ENCODE measurements at regions not wholly inside any gene's neighbourhood (a gene's known extent, or its start where the extent isn't known, plus 50 kb on each side); places are given as distances from the start of the nearest gene placed in this dataset.

GRCh38 chr6:48057601-48058000 lies 53.4 kb downstream of the PTCHD4 start:
- ChIA-PET CTCF (no interaction called here), POLR2A (ENCODE audit: unreplicated experiment) (no interaction called here)
- intact Hi-C loops (cut with micrococcal nuclease; ENCODE audit: unreplicated experiment): no loop called here
- H3K4me3 ChIP-seq: no peak overlapping the region
- H3K9me3 ChIP-seq (ENCODE audit: insufficient read depth, low read depth): no peaks in the 10 kb centered on the region
- H3K4me2 ChIP-seq: no peak overlapping the region
- no TSS peak for BruUV-seq (replicated peaks)
- no peaks in the 10 kb centered on the region for H3K27me3 ChIP-seq (ENCODE audit: insufficient read depth, low read depth)
- H3K9me2 ChIP-seq (ENCODE audit: insufficient read depth): no peaks in the 10 kb centered on the region
- no peaks in the 10 kb centered on the region for H3F3A ChIP-seq (ENCODE audit: insufficient read depth, low read depth)
- H3K27ac ChIP-seq: no peak overlapping the region
- no peaks in the 10 kb centered on the region for H3K36me3 ChIP-seq (ENCODE audit: low read depth)
- H3K4me1 ChIP-seq (replicated peaks; ENCODE audit: insufficient read depth): no peaks in the 10 kb centered on the region
- DNase-seq: no peak
- no peaks in the 10 kb centered on the region for H3K79me2 ChIP-seq (ENCODE audit: low read depth)
- no peaks in the 10 kb centered on the region for H4K20me1 ChIP-seq (ENCODE audit: insufficient read depth)
- no peak overlapping the region for H2AFZ ChIP-seq
- TF ChIP-seq EZH2 (IDR thresholded peaks at IDR 0.05; ENCODE audit: low read depth): no peak
- TF ChIP-seq CTCF (conservative IDR thresholded peaks at IDR 0.05): no peak

GRCh38 chr6:48048451-48049146 lies 62.4 kb downstream of the PTCHD4 start:
- intact Hi-C loops (cut with micrococcal nuclease; ENCODE audit: unreplicated experiment): no loop called here
- no peak overlapping the region for H3K4me2 ChIP-seq
- TF ChIP-seq EZH2 (IDR thresholded peaks at IDR 0.05; ENCODE audit: low read depth) (no peak), CTCF (conservative IDR thresholded peaks at IDR 0.05) (no peak)
- no peaks in the 10 kb centered on the region for H3K4me1 ChIP-seq (replicated peaks; ENCODE audit: insufficient read depth)
- no peaks in the 10 kb centered on the region for H3K79me2 ChIP-seq (ENCODE audit: low read depth)
- no peak overlapping the region for H3K27ac ChIP-seq
- no peaks in the 10 kb centered on the region for H3K9me3 ChIP-seq (ENCODE audit: insufficient read depth, low read depth)
- H3K36me3 ChIP-seq (ENCODE audit: low read depth): no peaks in the 10 kb centered on the region
- H3K27me3 ChIP-seq (ENCODE audit: insufficient read depth, low read depth): no peaks in the 10 kb centered on the region
- POLR2A ChIA-PET (ENCODE audit: unreplicated experiment): no interaction called here
- CTCF ChIA-PET: no interaction called here
- H3F3A ChIP-seq (ENCODE audit: insufficient read depth, low read depth): no peaks in the 10 kb centered on the region
- H4K20me1 ChIP-seq (ENCODE audit: insufficient read depth): no peaks in the 10 kb centered on the region
- H2AFZ ChIP-seq: no peak overlapping the region
- H3K4me3 ChIP-seq: no peak overlapping the region
- no peak for DNase-seq
- no peaks in the 10 kb centered on the region for H3K9me2 ChIP-seq (ENCODE audit: insufficient read depth)
- BruUV-seq (replicated peaks): no TSS peak

- DNase-seq: no peak
- intact Hi-C loops (cut with micrococcal nuclease; ENCODE audit: unreplicated experiment): no loop called here
- BruUV-seq (replicated peaks): no TSS peak
- Histone ChIP-seq H3K4me2 (no peak overlapping the region), H3K4me1 (replicated peaks; ENCODE audit: insufficient read depth) (no peaks in the 10 kb centered on the region), H3K79me2 (ENCODE audit: low read depth) (no peaks in the 10 kb centered on the region), H2AFZ (no peak overlapping the region), H3K27ac (no peak overlapping the region), H3K9me3 (ENCODE audit: insufficient read depth, low read depth) (no peaks in the 10 kb centered on the region), H3K4me3 (no peak overlapping the region), H3F3A (ENCODE audit: insufficient read depth, low read depth) (no peaks in the 10 kb centered on the region), H3K27me3 (ENCODE audit: insufficient read depth, low read depth) (no peaks in the 10 kb centered on the region), H3K36me3 (ENCODE audit: low read depth) (no peaks in the 10 kb centered on the region), H3K9me2 (ENCODE audit: insufficient read depth) (no peaks in the 10 kb centered on the region), H4K20me1 (ENCODE audit: insufficient read depth) (no peaks in the 10 kb centered on the region)
- ChIA-PET CTCF (no interaction called here), POLR2A (ENCODE audit: unreplicated experiment) (interaction anchor here (0.7 kb wide), 1 partner anchor 86 kb away, joined by 3 read pairs; no protein-coding TSS in a partner anchor)
- no peak for TF ChIP-seq CTCF (conservative IDR thresholded peaks at IDR 0.05)
Measured at GRCh38 chr6:48041894-48042293, 69.1 kb downstream of the PTCHD4 start.

Data from PC-9 (cell line).